Iris pigment epithelial cell (primary cell): ENCODE measurements at regions not wholly inside any gene's neighbourhood (a gene's known extent, or its start where the extent isn't known, plus 50 kb on each side); places are given as distances from the start of the nearest gene placed in this dataset.

Experiments
- DNase-seq: peaks from one replicate; pipeline ENCODE4 v3.0.0-alpha.2; 2011; ENCODE audit warnings: low read depth

- DNase-seq, result peak; percentile 11
Measured at GRCh38 chr12:101539148-101539547, 55.6 kb upstream of the MYBPC1 start.
